ENCODE measurements at regions not wholly inside any gene's neighbourhood (a gene's known extent, or its start where the extent isn't known, plus 50 kb on each side); places are given as distances from the start of the nearest gene placed in this dataset.

- no peaks in the 10 kb centered on the region for H4K20me1 ChIP-seq (ENCODE audit: low read length)
- H3F3A ChIP-seq (ENCODE audit: low read length, unreplicated experiment) = peaks cover 10% of the 10 kb centered on the region
- CTCF ChIA-PET = no interaction called here
- no peak overlapping the region for H3K4me2 ChIP-seq (ENCODE audit: low read length)
- ATAC-seq (no peak), DNase-seq (no peak)
- H3K9me3 ChIP-seq (ENCODE audit: low read length) = no peaks in the 10 kb centered on the region
- no peak for TF ChIP-seq EZH2 (IDR thresholded peaks at IDR 0.05; ENCODE audit: low read length, unreplicated experiment)
- no peak for TF ChIP-seq EZH2phosphoT487 (IDR thresholded peaks at IDR 0.05; ENCODE audit: borderline replicate concordance, low read length)
- TF ChIP-seq CTCF (conservative IDR thresholded peaks at IDR 0.05; ENCODE audit: low read depth, low read length) = no peak
- H3K4me1 ChIP-seq (ENCODE audit: insufficient read depth, low read length) = peaks cover 17% of the 10 kb centered on the region
- no peaks in the 10 kb centered on the region for H3K9me2 ChIP-seq (replicated peaks; ENCODE audit: low read length)
- H3K4me3 ChIP-seq (ENCODE audit: low read length) = no peak overlapping the region
- POLR2A ChIA-PET (ENCODE audit: unreplicated experiment) = no interaction called here
- H3K9ac ChIP-seq (ENCODE audit: low read length) = no peak overlapping the region
- no peaks in the 10 kb centered on the region for H3K27me3 ChIP-seq (ENCODE audit: low read length)
- no peaks in the 10 kb centered on the region for H3K79me2 ChIP-seq (ENCODE audit: low read length)
- no peak overlapping the region for H3K27ac ChIP-seq (ENCODE audit: low read length)
- H2AFZ ChIP-seq (ENCODE audit: low read length) = no peak overlapping the region
- intact Hi-C loops (cut with micrococcal nuclease) = no loop called here
- no TSS peak for BruUV-seq (replicated peaks)
- no peaks in the 10 kb centered on the region for H3K36me3 ChIP-seq (ENCODE audit: low read depth, low read length)
These were observed 153.0 kb upstream of the ANK3 start for GRCh38 chr10:60542657-60543056.

GRCh38 chr10:60541451-60541850 lies 151.8 kb upstream of the ANK3 start:
- no peak overlapping the region for H2AFZ ChIP-seq (ENCODE audit: low read length)
- no peak for ATAC-seq
- CTCF ChIA-PET = no interaction called here

More at GRCh38 chr10:60541451-60541850, 151.8 kb upstream of the ANK3 start:
- H3K9me2 ChIP-seq (replicated peaks; ENCODE audit: low read length) = no peaks in the 10 kb centered on the region
- H3K4me3 ChIP-seq (ENCODE audit: low read length) = no peak overlapping the region
- no peaks in the 10 kb centered on the region for H4K20me1 ChIP-seq (ENCODE audit: low read length)
- H3K9ac ChIP-seq (ENCODE audit: low read length) = no peak overlapping the region
- DNase-seq = no peak
- H3K9me3 ChIP-seq (ENCODE audit: low read length) = no peaks in the 10 kb centered on the region
- no peak overlapping the region for H3K27ac ChIP-seq (ENCODE audit: low read length)
- peaks cover 20% of the 10 kb centered on the region for H3F3A ChIP-seq (ENCODE audit: low read length, unreplicated experiment)
- no peaks in the 10 kb centered on the region for H3K36me3 ChIP-seq (ENCODE audit: low read depth, low read length)
- POLR2A ChIA-PET (ENCODE audit: unreplicated experiment) = no interaction called here
- H3K4me1 ChIP-seq (ENCODE audit: insufficient read depth, low read length) = peaks cover 28% of the 10 kb centered on the region
- H3K4me2 ChIP-seq (ENCODE audit: low read length) = no peak overlapping the region
- no peaks in the 10 kb centered on the region for H3K27me3 ChIP-seq (ENCODE audit: low read length)
- TF ChIP-seq CTCF (conservative IDR thresholded peaks at IDR 0.05; ENCODE audit: low read depth, low read length) (no peak), EZH2 (IDR thresholded peaks at IDR 0.05; ENCODE audit: low read length, unreplicated experiment) (no peak), EZH2phosphoT487 (IDR thresholded peaks at IDR 0.05; ENCODE audit: borderline replicate concordance, low read length) (no peak)
- no TSS peak for BruUV-seq (replicated peaks)
- no peaks in the 10 kb centered on the region for H3K79me2 ChIP-seq (ENCODE audit: low read length)
- intact Hi-C loops (cut with micrococcal nuclease) = no loop called here

Measured in PC-3 (cell line).